GM18858 (cell line): ENCODE measurements at regions not wholly inside any gene's neighbourhood (a gene's known extent, or its start where the extent isn't known, plus 50 kb on each side); places are given as distances from the start of the nearest gene placed in this dataset.
A peak's percentile ranks its signal among the peaks of the same experiment; 100 is the strongest.

Experiments
- ATAC-seq: cut with Tn5 transposase; IDR thresholded peaks from one replicate; pipeline ENCODE4 v1.9.1; 2021; ENCODE audit not compliant: unreplicated experiment

DNA sequence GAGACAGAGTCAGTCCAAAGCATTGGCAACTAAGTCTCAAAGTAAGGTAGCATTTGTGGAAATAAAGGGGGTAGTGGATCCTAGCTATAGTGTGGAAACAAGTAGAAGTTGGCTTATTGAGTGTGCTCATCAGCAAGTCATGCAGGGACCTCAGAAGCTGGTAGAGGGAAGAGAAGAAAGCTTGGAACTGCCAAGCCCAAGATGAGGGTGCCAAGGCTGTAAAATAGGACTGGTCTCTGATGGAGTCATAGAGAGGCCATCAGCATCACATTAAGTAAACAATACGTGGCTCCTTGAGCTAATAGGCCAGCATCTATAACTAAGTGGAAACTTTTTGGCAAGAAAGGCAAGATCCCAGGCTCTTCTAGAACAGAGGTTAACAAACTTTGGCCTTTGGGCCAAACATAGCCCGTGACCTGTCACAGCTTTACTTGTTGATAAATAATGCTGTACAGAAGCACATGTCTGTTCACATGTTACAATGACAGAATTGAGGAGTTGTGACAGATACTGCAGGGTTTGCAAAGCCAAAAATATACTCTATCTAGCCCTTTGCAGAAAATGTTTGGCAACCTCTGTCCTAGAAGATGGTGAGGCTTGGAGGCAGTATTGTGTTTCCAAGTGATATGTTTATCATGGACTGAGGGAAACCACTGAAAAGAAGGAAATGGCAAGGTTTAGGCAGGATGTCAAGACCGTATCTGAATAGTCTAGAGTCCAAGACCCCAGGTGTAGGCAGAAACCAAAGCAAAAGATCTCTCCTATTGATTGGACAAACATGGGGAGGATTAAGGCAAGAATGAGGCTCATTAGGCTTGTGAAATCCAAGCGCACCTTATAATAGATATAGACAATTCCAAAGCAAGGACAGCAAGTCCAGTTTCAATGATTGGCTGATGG lies 62.5 kb upstream of the CD44 start:
- no peak for ATAC-seq

DNA sequence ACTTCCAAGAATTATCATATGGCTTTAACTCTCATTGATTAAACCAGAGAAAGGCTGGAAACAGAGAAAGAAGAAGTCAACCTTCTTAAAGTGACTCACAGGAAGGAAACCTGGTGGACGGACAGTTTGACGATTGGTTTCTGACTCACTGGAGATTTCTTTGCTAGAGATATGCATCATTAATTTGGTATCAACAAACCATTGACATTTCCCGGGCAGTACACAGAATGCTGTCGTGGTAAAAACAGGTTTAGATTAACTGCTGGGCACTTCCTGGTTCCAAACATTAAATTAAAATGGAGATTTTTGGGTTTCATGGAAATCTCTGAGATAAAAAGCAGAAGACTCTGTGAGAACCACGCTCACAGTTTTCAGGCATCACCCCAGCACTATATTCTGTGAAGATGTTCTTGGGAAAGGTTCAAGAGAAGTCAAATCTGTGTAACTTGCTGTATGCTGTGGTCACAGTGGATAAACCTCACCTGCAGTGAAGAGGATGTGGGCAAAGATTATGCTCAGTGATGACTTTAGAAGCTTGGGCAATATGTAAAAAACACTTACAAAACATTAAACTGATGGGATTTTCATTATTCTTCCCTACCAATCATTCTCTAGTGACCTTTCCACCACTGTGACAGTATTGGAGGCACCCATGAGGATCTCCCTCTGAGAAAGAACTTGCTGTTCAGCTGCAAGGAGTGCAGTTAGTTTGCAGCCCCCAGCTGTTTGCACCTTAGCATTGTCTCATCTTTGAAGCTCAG lies 61.1 kb upstream of the CD44 start:
- peak; percentile 39 for ATAC-seq

DNA sequence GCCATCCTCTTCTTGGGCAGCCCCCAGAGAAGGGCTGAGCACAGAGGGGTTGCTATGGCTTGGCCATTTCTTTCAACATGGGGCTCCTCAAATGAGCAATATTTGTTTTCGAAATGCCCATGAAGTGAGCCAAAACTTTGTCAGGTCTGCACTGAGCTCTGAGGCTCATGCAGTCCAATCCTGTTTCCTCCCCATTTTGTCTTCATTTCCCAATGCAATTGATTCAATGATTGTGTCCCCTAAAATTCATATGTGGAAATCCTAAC lies 60.6 kb upstream of the CD44 start:
- ATAC-seq: no peak

DNA sequence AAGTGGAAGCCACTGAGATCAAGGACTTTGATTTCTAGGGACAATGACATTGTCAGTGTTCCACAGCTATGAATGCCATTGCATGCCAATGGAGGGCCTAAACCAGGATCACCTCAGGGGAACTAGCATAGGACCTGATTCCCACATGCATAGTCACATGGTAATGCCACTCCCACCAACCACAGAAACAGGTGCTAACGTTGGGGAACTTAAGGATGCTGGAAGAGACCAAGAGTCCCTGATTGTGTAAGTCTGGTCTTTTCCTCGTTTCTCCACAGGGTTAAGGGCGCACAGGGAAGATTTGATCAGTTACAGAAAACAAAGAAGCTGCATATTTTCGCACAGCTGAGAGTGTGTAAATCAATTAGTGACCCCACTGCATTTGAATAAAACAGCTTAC lies 59.4 kb upstream of the CD44 start:
- no peak for ATAC-seq

DNA sequence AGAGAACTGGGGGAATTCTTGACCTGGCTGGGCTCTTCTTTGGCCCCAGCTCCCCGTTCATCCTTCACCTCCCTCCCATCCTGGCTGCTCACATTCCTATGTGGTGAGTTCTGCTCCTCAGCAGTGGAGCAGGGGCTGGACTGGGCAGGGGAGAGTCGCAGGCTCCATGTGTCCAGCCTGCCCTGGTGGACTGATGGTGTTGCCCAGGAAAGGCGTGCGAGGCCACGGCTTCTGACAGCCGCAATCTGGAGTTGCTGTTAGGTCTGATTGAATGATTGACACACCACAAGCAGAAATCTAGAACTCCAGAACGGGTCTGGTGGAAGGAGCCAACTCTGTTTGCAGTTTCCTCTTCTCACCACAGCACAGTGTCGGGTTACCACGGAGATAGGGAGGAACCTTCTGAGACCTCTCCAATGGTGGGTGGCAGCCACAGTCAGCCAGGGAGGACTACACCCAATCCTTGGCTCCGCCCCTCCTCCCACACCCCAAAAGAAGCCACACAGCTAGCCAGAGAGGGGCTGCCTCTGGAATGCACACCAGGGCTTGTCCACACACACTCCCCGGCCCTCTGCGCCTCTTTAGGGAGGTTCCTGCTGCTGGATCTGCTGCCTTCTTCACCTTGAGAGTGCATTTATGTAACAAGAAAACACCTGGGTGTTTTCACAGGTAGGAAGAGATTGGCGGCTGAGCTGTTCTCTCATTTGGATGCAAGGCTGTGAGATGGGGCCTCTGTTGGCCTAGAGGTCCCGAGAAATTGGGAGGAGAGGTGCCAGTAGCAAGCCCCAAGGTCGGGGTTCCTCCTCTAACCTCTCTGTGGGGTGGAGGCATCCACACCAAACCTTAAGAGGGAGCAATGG lies 56.4 kb upstream of the CD44 start:
- ATAC-seq: peak; percentile 66

DNA sequence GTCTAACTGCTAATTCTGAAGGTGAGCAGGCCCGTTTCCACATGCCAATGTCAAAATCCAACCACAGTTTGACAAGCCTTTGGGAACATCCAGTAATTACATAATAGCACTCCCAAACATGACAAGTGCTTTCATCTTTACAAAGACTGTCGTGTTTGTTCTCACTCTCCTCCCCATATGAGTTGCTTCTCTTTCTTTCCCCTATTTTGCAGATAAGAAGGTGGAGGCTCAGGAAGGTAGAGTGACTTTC lies 55.9 kb upstream of the CD44 start:
- no peak for ATAC-seq

DNA sequence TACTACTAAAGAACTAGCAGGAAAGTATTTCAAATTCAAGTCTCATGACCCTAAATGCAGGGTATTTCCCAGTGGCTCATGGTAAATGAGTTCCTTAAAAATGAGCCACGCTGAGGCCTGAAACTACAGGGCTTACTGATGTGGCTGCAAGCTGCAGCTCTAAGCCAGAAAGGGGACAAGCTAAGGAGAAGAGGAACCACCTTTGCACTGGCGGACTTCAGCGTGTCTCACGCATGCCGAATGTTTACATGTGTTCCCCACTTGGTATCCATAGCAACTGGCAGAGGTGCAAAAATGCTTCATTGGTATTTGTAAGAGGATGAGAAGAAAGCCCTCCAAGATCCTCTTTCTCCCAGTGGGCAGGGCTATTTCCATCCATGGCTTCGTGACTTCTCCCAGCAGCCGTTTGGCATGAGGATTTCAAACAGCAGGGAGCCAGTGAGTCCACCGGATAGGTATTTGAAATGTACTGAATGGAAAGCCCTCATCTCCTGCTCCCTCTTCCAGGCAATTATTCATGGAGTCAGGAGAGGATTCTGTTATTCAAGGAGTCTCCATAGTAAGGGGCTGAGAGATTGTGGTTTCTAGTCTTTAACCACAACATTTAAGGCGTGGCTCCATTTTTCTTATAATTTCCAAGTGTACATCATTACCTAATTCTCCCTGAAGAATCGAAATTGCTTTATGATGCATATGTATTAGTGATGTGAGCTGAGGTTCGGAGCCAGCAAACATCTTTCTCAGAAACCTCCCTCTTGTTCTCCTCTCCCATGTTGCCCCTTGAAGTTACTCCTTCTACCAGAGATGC lies 55.3 kb upstream of the CD44 start:
- peak; percentile 66 for ATAC-seq

DNA sequence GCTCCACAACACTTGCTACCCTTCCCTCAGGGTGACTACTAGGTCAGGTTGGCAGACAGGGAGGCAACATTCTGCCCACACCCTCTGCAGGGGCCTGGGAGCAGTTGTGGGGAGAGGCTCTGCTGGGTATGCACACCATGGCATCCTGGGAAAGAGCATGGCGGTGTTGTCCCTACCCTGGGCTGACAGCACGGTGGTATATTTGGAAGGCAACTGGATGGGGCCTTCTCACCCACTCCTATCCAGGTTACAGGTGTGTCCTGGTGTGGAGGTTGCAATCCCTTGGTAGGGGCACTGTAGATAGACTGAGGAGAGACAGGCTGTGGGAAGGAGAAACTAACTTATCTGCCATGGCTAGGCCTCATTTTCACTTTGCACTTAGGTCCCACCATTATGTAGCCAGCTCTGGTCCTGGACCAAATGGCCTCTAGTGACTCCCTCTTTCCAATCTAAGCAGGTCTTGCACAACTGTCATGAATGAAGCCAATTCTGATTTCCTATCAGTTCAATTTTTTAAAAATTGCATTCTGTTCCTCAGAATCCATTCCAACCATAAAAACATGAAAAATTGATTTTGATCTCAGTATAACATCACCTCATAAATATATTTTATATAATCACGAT lies 54.0 kb upstream of the CD44 start:
- no peak for ATAC-seq

DNA sequence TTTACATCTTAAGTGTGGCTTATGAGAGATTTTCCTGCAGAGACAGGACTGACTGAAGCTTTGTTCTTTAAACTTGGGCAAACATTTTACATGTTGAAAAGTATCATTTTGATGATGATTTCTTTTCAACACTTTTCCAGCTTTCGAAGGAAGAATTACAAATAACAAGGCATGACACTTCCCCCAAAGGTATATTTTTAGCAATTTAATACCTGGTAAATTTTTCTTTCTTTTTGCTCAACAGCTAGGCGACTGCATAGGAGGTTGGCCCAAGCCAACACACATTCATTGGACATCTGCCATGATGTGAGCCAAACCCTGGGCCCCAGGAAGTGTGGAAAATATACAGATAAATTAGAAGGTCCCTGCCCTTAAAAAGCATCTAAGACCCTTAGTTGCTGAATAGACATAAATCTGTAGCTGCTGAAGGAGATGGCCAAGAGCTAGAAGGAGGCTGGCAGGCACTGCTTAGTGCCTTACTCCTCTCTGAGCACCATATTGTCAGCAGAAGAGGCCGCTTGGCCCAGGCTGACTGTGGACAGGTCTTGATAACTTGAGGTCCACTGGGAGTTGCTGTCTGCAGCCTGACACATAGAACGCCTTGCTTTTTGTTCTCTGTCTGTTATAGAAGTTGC lies 53.3 kb upstream of the CD44 start:
- no peak for ATAC-seq

DNA sequence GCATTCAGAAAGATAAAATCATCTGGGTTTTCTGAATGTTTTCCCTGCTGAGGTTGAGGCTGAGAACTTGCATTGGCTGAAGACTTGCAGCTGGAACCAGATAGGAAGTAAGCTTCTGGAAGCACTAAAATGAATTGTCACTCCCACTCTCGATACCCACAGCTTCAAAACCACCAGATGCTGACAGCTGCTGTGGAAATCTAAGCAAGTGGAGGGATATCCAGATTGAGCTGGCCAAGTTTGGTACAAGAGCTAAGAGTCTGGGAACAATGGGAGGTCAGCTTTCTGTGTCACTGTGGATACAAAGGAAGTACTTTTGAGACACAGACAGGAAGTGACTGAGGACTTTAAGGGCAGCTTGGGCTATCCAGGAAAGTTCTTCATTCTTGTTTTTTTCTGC lies 51.3 kb upstream of the CD44 start:
- no peak for ATAC-seq

DNA sequence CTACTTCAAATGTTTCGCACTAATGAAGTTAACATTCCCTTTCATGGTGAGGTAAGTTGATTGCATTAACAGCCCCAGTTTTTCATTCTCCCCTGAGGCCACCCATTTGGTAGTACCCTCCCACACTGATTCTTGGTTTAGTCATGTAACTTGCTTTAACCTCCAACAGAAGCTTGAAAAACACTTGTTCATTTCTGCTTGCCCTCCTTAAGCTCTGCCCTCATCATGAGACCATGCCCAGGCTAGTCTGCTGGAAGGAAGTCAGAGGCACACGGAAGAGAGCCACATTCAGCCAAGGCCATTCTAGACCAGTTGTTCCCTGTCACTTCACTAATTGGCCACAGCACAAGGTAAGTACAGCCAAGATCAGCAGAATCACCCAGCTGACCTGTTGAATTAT lies 50.7 kb upstream of the CD44 start:
- no peak for ATAC-seq

DNA sequence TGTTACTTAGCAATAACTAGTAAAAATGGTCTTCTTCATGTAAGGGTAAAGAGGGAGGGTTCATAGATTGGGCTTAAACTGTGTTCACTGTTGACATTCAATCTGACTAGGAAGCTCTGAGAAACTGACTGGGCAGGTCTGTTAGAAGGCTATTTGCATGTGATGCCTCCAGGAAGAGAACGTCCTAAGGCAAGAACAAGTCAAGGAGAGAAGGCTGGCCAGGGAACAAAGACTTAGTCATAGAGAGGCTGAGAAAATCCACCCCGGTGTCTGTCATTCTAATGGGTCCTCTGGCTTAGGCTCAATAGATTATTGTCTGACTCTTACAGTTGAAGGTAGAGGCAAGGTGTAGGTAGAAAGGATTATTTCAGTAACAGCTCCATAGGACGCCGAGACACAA lies 50.3 kb upstream of the CD44 start:
- no peak for ATAC-seq
